Muscle of back (tissue), 3 donors: ENCODE measurements at regions not wholly inside any gene's neighbourhood (a gene's known extent, or its start where the extent isn't known, plus 50 kb on each side); places are given as distances from the start of the nearest gene placed in this dataset.
A peak's percentile ranks its signal among the peaks of the same experiment; 100 is the strongest.

Experiments used
- DNase-seq, 3 donors: peaks; one replicate each; pipeline versions ENCODE4 v3.0.0 to v3.0.0-alpha.2; 2013

DNA sequence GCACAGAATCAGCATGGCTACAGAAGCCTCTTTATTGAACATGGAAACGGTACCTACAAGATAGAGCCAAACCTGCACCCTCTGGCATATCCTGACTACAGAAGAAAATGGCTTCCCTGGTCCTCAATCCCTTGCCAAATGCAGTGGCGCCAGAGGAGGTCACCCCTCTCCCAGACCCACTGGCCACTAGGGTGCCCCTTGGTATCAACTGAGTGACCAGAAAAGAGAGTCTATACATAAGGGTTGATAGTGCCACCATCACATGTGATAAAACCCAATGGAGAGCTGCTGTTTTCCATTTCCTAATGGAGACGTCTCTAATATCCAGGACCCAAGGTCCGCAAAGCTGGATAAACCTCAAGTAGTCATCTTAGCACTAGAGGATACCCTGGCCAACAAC, 52.7 kb upstream of the ALK start:
- no peak for DNase-seq

DNA sequence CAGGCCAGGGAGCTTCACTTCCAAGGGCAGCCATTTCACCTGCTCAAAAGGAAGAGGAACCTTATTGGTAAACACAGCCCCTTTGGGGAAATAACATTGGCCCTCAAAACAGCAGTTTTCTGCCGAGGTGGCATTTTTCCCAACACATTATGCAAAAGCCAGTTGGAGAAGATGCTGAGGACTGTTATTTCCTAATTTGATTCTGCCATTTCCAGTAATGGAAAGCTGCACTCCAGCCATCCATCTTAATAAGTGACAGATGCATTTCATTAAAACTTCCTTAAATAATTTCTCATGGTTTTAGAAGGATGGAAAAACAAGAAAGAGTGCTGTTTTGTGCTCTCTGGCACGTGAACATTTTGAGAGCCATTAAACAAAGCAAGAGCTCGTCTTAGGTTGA, 55.9 kb upstream of the ALK start:
- DNase-seq, result no peak

DNA sequence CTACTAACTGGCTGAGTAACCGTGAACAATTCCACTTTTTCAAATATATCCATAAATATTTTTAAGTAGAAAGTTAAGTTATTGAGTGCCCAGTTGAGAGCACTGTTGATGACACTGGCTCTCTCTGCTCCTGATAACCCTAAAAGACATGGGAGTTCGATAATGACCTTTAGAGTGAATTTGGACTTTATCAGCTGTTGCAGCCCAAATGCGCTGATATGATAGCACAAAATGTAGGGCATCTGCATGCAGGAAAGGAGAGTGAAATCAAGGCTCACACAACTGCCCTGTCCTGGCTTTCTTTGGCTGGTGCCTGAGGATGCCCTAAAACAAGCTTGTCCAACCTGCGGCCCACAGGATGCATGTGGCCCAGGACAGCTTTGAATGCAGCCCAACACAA, 60.0 kb upstream of the ALK start:
- no peak for DNase-seq

DNA sequence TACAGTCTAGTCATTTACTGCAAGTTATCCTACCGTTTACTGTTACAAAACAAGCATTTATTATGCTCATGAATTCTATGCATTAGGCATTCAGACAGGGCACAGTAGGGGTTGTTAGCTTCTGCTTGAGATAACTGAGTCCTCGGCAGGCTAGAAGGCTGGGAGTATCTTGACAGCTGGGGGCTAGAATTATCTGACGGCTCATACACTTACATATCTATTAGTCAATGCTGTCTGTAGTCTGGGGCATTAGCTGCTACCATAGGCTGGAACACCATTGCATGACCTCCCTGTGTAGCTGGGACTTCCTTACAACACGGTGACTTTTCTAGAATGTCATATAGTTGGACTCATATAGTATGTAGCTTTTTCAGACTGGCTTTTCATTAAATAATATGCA, 61.9 kb upstream of the ALK start:
- DNase-seq, result no peak

DNA sequence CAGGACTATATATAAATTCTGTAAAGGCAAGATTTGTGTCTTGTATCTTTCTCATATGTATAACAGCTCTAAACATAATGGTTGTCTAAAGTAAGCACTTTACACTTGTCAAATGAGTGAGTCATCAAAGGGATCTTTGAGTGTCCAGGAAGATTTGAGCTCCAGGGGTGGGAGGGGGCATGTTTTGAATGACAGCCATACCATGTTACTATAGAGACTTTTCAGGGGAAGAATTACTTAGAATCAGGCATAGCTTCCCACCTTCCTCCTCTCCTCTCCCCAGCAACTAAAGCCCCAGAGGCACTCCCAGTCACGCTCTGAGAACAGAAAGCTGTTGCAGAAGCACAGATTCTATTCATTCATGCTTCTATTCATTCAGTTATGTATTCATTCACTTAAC, 65.8 kb upstream of the ALK start:
- no peak for DNase-seq

- no peak for DNase-seq
Observed at GRCh38 chr2:29990129-29990528, 68.7 kb upstream of the ALK start.

GRCh38 chr2:29991086-29991485, 69.7 kb upstream of the ALK start:
- no peak for DNase-seq

DNA sequence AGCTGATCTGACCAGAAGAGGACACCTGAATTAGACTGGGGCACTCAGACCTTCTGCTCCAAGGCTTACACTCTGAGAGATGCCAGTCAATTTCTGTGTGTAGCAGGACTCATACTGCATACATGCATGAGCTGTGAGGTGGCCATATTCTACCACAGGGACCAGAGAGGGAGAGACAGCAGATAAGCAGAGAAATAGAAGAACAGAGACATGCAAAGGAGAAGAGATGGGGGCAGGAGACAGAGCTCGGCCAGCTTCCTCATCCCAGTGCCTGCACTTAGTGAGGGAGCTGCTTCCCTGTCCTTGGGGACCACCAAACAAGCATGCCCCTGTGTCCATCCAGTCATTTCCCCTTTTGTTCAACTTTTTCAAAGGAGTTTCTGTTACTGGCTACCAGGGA, 73.9 kb upstream of the ALK start:
- DNase-seq, result no peak

DNA sequence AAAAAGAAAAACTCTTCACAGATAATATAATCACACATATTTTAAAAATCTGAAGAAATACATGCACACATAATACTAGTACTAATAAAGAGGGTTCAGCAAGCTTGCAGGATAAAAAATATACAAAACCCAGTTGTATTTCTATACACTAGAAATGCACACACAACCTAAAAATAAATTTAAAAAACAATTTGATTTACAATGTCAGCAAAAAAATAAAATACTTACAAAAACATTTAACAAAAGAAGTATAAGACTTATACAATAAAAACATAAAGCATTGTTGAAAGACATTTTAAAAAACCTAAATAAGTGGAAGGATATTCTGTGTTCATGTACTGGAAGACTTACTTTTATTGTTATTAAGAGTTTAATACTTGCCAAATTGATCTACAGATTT, 81.7 kb upstream of the ALK start:
- DNase-seq, result no peak

- DNase-seq, result no peak
Observed at GRCh38 chr2:30022444-30023071, 101.2 kb upstream of the ALK start.

DNA sequence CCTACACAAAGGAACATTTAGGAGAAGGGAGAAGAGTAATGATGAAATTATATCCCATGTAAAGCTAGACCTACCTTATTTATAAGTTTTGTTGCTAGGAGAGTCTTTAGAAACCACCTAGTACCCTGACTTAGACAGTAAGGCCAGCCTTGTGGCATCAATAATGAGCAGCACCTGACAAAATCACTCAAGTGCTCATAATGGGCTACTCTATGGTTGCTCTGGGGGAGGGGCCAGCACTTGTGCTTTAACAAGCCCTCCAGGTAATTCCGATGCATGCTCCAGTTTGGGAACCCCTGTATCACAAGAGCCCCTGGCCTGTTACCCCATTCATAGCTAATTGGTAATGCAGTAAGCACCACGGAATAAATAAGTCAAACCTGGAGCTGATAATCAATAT, 102.9 kb upstream of the ALK start:
- no peak for DNase-seq

GRCh38 chr2:30026091-30027055, 105.0 kb upstream of the ALK start:
- DNase-seq, result peak; percentile 12 to 70 (median 35)

DNA sequence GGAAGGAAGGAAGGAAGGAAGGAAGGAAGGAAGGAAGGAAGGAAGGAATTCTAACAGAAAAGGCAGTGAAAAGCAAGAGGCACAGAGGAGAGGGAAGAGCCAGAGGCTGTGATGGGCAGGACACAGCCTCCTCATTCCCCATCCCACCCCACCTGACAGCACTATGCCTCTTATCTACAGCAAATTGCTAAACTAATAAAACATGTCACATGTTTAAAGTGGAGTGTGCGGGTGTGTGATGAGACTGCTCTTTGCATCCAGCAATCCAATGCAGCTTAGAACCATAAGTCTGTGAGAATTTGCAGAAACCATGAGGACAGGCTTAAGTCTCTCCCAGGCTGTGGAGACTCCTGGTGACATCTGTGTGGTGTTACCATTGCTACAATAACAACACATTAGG, 108.4 kb upstream of the ALK start:
- no peak for DNase-seq

GRCh38 chr2:30030361-30030760, 109.0 kb upstream of the ALK start:
- DNase-seq, result no peak

GRCh38 chr2:30031184-30031583, 109.8 kb upstream of the ALK start:
- no peak for DNase-seq

DNA sequence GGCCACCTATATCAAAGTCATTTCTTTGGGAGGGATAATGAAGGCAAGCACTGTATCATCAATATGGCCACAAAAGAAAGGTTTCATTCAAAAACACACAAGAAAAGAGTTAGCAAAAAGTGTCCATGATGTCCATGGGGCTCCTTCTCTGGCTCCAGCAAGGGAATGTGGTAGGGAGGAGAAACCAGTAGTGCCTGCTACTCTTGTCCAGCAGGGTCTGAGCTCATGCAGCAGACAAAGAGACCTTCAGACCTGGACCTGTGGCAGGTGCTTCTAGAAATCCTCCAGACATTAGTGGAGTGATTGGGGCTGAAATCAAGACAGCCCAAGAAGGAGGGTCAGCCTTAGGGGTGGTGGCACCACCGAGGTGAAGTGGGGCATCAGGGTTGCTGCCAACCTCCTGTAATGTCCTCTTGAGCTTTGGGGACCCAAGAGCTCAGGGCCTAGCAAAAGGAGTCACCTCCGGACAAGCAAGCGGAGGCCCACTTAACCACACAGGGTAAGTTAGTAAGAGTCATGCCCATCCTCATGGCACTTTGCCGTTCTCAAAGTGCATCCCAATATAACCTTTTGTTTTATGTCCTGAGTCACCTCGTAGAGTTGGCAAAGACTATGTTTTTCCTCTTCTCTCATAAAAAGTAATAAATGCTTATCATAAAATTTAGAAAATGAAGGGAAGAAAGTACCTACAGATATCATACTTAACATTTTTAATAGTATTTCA, 112.6 kb upstream of the YPEL5 start:
- DNase-seq, result no peak

DNA sequence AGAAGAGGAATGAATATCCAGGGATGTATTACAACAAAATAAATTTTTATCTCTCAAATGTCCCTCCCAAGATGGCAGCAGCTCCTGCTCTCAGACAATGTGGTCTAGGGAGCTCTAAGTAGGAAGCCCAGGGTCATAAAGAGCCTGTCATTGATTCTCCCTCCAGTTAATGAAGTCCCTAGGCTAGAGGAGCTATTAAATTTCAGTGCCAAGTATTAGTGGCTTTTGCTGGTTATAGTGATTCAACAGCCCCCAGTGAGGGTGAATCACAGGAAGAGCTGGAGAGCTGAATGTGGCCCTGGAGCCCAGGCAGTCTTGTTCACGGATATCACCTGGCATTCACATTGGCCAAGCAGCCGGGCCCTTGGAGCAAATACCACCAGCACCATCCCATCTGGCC, 109.8 kb upstream of the YPEL5 start:
- DNase-seq, result no peak

DNA sequence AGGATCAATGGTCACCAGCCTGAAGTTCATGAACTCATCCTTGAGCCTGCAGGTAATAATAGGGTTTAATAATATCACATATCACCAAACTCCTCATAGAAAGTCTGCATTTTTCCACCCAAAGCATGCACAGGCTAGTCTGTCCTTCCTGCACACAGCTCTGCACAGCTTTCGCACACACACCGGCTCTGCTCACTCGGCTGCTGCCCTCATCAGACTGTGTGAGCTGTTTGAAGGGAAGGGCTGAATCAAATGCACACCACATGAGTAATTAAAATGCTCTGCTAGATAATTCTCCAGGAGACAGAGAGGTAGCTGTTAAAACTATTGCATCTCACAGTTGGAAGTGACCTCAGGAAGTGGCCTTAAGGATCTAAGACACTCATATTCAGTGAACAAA, 108.4 kb upstream of the YPEL5 start:
- DNase-seq, result no peak

- no peak for DNase-seq
Observed at GRCh38 chr2:30039101-30039500, 107.7 kb upstream of the YPEL5 start.

- no peak for DNase-seq
Observed at GRCh38 chr2:30040147-30040546, 106.7 kb upstream of the YPEL5 start.

DNA sequence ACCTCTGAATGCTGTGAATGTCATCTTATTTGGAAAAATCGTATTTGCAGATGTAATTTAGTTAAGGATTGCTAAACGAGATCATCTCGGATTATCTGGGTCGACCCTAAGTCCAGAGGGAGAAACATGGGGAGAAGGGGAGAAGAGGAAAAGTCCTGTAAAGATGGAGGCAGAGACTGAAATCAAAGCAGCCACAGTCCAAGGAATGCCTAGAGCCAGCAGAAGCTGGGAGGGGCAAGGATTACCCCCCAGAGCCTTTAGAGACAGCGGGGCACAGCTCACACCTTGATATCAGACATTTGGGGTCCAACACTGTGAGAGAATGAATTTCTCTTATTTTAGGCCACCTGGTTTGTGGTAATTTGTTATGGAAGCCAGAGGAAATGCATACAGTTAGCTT, 104.9 kb upstream of the YPEL5 start:
- no peak for DNase-seq

GRCh38 chr2:30046396-30046795, 100.4 kb upstream of the YPEL5 start:
- DNase-seq, result no peak

DNA sequence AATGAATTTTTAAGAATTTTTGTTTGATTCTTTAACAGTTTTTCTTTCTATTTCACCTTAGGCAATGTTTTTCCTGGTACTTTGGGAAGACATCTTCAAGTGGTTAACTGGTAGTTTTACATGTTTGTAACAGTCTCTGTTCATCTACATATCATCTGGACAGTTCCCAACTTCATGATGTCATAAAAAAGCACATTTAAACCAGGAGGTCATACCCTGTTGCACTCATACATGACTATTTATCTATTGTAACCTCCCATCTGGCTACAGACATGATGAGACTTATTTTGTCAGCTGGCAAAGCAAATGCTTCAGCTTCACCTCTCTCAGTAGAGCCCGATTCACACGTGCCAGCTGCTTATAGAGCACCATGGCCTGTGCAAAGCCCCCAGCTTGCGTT, 99.8 kb upstream of the YPEL5 start:
- DNase-seq, result no peak
